ENCODE measurements at regions not wholly inside any gene's neighbourhood (a gene's known extent, or its start where the extent isn't known, plus 50 kb on each side); places are given as distances from the start of the nearest gene placed in this dataset.

- Histone ChIP-seq H3K9me3 (ENCODE audit: control insufficient read depth, insufficient read depth, low read length) (no peaks in the 10 kb centered on the region; the same call in 1 of the 2 replicates), H3K9me2 (replicated peaks; ENCODE audit: control insufficient read depth, low read length) (no peaks in the 10 kb centered on the region), H3K79me2 (ENCODE audit: control insufficient read depth, low read length) (no peaks in the 10 kb centered on the region), H3K4me3 (ENCODE audit: low read length) (no peak overlapping the region), H3F3A (ENCODE audit: control insufficient read depth, insufficient read depth) (no peaks in the 10 kb centered on the region), H4K20me1 (ENCODE audit: control insufficient read depth, insufficient read depth, low read depth, low read length) (no peaks in the 10 kb centered on the region), H3K27me3 (ENCODE audit: control insufficient read depth, low read length) (no peaks in the 10 kb centered on the region), H3K36me3 (ENCODE audit: control insufficient read depth, low read length) (no peaks in the 10 kb centered on the region), H3K27ac (ENCODE audit: low read depth, low read length) (no peak overlapping the region), H3K4me2 (ENCODE audit: low read length) (no peak overlapping the region), H3K4me1 (ENCODE audit: control insufficient read depth, low read length) (no peaks in the 10 kb centered on the region)
- TF ChIP-seq EZH2phosphoT487 (IDR thresholded peaks at IDR 0.05; ENCODE audit: borderline replicate concordance, low read length) = no peak
Measured at GRCh38 chr5:23025629-23026233, 172.6 kb upstream of the CDH12 start.

- Histone ChIP-seq H3K36me3 (ENCODE audit: control insufficient read depth, low read length) (no peaks in the 10 kb centered on the region), H4K20me1 (ENCODE audit: control insufficient read depth, insufficient read depth, low read depth, low read length) (no peaks in the 10 kb centered on the region), H3K27me3 (ENCODE audit: control insufficient read depth, low read length) (no peaks in the 10 kb centered on the region), H3K9me3 (ENCODE audit: control insufficient read depth, insufficient read depth, low read length) (no peaks in the 10 kb centered on the region; the same call in 1 of the 2 replicates), H3K9me2 (replicated peaks; ENCODE audit: control insufficient read depth, low read length) (no peaks in the 10 kb centered on the region), H3K79me2 (ENCODE audit: control insufficient read depth, low read length) (no peaks in the 10 kb centered on the region), H3K4me3 (ENCODE audit: low read length) (no peak overlapping the region), H3F3A (ENCODE audit: control insufficient read depth, insufficient read depth) (no peaks in the 10 kb centered on the region), H3K4me2 (ENCODE audit: low read length) (no peak overlapping the region), H3K4me1 (ENCODE audit: control insufficient read depth, low read length) (no peaks in the 10 kb centered on the region), H3K27ac (ENCODE audit: low read depth, low read length) (no peak overlapping the region)
- TF ChIP-seq CTCF (IDR thresholded peaks at IDR 0.05; ENCODE audit: low read depth, low read length, poor library complexity, severe bottlenecking) (no peak), EZH2phosphoT487 (IDR thresholded peaks at IDR 0.05; ENCODE audit: borderline replicate concordance, low read length) (no peak)
Measured at GRCh38 chr5:23024470-23024869, 171.3 kb upstream of the CDH12 start.

GRCh38 chr5:23014825-23015224 lies 161.7 kb upstream of the CDH12 start:
- H3K27me3 ChIP-seq (ENCODE audit: control insufficient read depth, low read length) = no peaks in the 10 kb centered on the region
- H3K36me3 ChIP-seq (ENCODE audit: control insufficient read depth, low read length) = no peaks in the 10 kb centered on the region
- no peak overlapping the region for H3K4me3 ChIP-seq (ENCODE audit: low read length)
- no peaks in the 10 kb centered on the region for H3K79me2 ChIP-seq (ENCODE audit: control insufficient read depth, low read length)
- no peaks in the 10 kb centered on the region for H3K9me2 ChIP-seq (replicated peaks; ENCODE audit: control insufficient read depth, low read length)
- H3K9me3 ChIP-seq (ENCODE audit: control insufficient read depth, insufficient read depth, low read length) = no peaks in the 10 kb centered on the region
- no peak overlapping the region for H3K27ac ChIP-seq (ENCODE audit: low read depth, low read length)
- no peak for TF ChIP-seq CTCF (IDR thresholded peaks at IDR 0.05; ENCODE audit: low read depth, low read length, poor library complexity, severe bottlenecking)
- TF ChIP-seq EZH2phosphoT487 (IDR thresholded peaks at IDR 0.05; ENCODE audit: borderline replicate concordance, low read length) = no peak
- no peaks in the 10 kb centered on the region for H4K20me1 ChIP-seq (ENCODE audit: control insufficient read depth, insufficient read depth, low read depth, low read length)
- no peaks in the 10 kb centered on the region for H3F3A ChIP-seq (ENCODE audit: control insufficient read depth, insufficient read depth)
- H3K4me2 ChIP-seq (ENCODE audit: low read length) = no peak overlapping the region
- H3K4me1 ChIP-seq (ENCODE audit: control insufficient read depth, low read length) = no peaks in the 10 kb centered on the region

GRCh38 chr5:23014266-23014665 lies 161.1 kb upstream of the CDH12 start:
- no peak overlapping the region for H3K4me3 ChIP-seq (ENCODE audit: low read length)

More at GRCh38 chr5:23014266-23014665, 161.1 kb upstream of the CDH12 start:
- Histone ChIP-seq H3F3A (ENCODE audit: control insufficient read depth, insufficient read depth) (no peaks in the 10 kb centered on the region), H3K27ac (ENCODE audit: low read depth, low read length) (no peak overlapping the region), H3K36me3 (ENCODE audit: control insufficient read depth, low read length) (no peaks in the 10 kb centered on the region), H3K9me2 (replicated peaks; ENCODE audit: control insufficient read depth, low read length) (no peaks in the 10 kb centered on the region), H3K9me3 (ENCODE audit: control insufficient read depth, insufficient read depth, low read length) (no peaks in the 10 kb centered on the region), H3K79me2 (ENCODE audit: control insufficient read depth, low read length) (no peaks in the 10 kb centered on the region), H3K4me1 (ENCODE audit: control insufficient read depth, low read length) (no peaks in the 10 kb centered on the region), H3K4me2 (ENCODE audit: low read length) (no peak overlapping the region), H4K20me1 (ENCODE audit: control insufficient read depth, insufficient read depth, low read depth, low read length) (no peaks in the 10 kb centered on the region), H3K27me3 (ENCODE audit: control insufficient read depth, low read length) (no peaks in the 10 kb centered on the region)
- TF ChIP-seq CTCF (IDR thresholded peaks at IDR 0.05; ENCODE audit: low read depth, low read length, poor library complexity, severe bottlenecking) (no peak), EZH2phosphoT487 (IDR thresholded peaks at IDR 0.05; ENCODE audit: borderline replicate concordance, low read length) (no peak)

All from DOHH2 (cell line).